ENCODE measurements at regions not wholly inside any gene's neighbourhood (a gene's known extent, or its start where the extent isn't known, plus 50 kb on each side); places are given as distances from the start of the nearest gene placed in this dataset.
"Not testable (repeated sequence)": the region's sequence is repeated elsewhere in the genome, so short reads cannot be mapped to it uniquely, and the experiment has no call there.

DNA sequence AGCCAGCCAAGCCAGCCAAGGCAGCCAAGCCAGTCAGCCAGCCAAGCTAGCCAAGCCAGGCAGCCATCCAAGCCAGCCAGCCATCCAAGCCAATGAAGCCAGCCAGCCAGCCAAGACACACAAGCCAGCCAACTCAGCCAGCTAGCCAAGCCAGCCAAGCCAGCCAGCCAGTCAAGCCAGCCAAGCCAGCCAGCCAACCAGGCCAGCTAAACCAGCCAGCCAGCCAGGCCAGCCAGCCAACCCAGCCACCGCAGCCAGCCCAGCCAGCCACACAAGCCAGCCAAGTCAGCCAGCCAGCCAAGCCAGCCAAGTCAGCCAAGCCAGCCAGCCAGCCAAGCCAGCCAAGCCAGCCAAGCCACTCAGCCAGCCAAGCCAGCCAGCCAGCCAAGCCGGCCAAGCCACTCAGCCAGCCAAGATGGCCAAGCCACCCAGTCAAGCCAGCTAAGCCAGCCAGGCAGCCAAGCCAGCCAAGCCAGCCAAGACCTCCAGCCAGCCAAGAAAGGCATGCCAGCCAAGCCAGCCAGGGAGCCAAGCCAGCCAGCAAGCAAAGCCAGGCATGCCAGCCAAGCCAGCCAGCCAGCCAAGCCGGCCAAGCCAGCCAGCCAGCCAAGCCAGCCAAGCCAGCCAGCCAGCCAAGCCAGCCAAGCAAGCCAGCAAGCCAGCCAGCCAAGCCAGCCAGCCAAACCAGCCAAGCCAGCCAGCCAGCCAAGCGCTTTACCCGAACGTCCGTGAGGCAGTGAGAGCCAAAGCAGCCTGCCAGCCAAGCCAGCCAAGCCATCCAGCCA, 335.7 kb upstream of the PLGLB2 start:
- not testable (repeated sequence) for DNase-seq (ENCODE audit: low read depth); H3K4me3 ChIP-seq (ENCODE audit: low read depth, low read length)

GRCh38 chr2:87414331-87414730, 333.6 kb upstream of the PLGLB2 start:
- H3K4me3 ChIP-seq (ENCODE audit: low read depth, low read length); DNase-seq (ENCODE audit: low read depth): not testable (repeated sequence)

GRCh38 chr2:87414795-87415570, 332.9 kb upstream of the PLGLB2 start:
- DNase-seq (ENCODE audit: low read depth); H3K4me3 ChIP-seq (ENCODE audit: low read depth, low read length): not testable (repeated sequence)

GRCh38 chr2:87415586-87416265, 332.2 kb upstream of the PLGLB2 start:
- H3K4me3 ChIP-seq (ENCODE audit: low read depth, low read length): not testable (repeated sequence)

GRCh38 chr2:87416266-87416592, 331.7 kb upstream of the PLGLB2 start:
- H3K4me3 ChIP-seq (ENCODE audit: low read depth, low read length); DNase-seq (ENCODE audit: low read depth): not testable (repeated sequence)

More at GRCh38 chr2:87415586-87416265, 332.2 kb upstream of the PLGLB2 start:
- not testable (repeated sequence) for DNase-seq (ENCODE audit: low read depth)

DNA sequence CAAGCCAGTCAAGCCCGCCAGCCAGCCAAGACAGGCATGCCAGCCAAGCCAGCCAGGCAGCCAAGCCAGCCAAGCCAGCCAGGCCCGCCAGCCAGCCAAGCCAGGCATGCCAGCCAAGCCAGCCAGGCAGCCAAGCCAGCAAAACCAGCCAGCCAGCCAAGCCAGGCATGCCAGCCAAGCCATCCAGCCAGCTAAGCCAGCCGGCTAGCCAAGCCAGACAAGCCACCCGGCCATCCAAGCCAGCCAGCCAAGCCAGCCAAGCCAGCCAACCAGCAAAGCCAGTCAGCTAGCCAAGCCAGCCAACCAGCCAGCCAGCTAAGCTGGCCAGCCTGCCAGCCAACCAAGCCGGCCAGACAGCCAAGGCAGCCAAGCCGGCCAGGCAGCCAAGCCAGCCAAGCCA, 330.7 kb upstream of the PLGLB2 start:
- not testable (repeated sequence) for H3K4me3 ChIP-seq (ENCODE audit: low read depth, low read length); DNase-seq (ENCODE audit: low read depth)

DNA sequence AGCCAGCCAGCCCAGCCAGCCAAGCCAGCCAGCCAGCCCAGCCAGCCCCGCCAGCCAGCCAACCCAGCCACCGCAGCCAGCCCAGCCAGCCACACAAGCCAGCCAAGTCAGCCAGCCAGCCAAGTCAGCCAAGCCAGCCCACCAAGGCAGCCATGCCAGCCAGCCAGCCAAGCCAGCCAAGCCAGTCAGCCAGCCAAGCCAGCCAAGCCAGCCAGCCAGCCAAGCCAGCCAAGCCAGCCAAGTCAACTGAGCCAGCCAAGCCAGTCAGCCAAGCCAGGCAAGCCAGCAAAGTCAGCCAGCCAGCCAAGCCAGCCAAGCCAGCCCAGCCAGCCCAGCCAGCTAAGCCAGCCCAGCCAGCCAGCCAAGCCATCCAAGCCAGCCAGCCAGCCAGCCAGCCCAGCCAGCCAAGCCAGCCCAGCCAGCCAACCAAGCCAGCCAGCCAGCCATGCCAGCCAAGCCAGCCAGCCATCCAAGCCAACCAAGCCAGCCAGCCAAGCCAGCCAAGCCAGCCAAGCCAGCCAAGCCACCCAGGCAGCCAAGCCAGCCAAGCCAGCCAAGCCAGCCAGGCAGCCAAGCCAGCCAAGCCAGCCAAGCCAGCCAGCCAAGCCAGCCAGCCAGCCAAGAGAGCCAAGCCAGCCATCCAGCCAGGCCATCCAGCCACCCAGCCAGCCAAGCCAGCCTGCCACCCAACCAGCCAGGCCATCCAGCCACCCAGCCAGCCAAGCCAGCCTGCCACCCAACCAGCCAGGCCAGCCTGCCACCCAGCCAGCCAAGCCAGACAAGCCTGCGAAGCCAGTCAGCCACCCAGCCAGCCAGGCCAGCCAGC, 329.9 kb upstream of the PLGLB2 start:
- not testable (repeated sequence) for H3K4me3 ChIP-seq (ENCODE audit: low read depth, low read length); DNase-seq (ENCODE audit: low read depth)

DNA sequence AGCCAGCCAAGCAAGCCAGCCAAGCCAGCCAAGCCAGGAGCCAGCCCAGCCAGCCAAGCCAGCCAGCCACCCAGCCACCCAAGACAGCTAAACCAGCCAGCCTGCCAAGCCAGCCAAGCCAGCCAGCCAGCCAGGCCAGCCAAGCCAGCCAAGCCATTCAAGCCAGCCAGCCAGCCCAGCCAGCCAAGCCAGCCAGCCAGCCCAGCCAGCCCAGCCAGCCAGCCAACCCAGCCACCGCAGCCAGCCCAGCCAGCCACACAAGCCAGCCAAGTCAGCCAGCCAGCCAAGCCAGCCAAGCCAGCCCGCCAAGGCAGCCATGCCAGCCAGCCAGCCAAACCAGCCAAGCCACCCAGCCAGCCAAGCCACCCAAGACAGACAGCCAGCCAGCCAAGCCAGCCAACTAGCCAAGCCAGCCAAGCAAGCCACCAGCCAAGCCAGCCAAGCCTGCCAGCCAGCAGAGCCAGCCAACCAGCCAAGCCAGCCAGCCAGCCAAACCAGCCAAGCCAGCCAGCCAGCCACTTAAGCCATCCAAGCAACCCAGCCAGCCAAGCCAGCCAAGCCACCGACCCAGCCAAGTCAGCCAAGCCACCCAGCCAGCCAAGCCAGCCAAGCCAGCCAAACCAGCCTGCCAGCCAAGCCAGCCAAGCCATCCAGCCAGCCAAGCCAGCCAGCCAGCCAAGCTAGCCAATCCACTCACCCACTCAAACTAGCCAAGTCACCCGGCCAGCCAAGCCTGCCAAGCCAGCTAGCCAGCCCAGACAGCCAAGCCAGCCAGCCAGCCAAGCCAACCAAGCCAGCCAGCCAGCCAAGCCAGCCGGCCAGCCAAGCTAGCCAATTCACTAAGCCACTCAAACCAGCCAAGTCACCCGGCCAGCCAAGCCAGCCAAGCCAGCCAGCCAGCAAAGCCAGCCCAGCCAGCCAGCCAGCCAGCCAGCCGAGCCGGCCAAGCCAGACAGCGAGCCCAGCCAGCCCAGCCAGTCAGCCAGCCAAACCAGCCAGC, 328.8 kb upstream of the PLGLB2 start:
- not testable (repeated sequence) for DNase-seq (ENCODE audit: low read depth)

DNA sequence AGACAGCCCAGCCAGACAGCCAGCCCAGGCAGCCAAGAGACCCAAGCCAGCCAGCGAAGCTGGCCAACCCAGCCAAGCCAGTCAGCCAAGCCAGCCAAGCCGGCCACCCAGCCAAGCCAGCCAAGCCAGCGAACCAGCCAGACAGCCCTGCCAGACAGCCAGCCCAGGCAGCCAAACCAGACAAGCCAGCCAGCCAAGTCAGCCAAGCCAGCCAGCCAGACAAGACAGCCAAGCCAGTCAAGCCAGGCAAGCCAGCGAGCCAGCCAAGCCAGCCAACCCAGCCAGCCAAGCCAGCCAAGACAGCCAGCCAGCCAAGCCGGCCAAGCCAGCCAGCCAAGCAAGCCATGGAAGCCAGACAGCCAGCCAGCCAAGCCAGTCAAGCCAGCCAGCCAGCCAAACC, 327.9 kb upstream of the PLGLB2 start:
- not testable (repeated sequence) for DNase-seq (ENCODE audit: low read depth); H3K4me3 ChIP-seq (ENCODE audit: low read depth, low read length)

More for the DNA sequence above, 328.8 kb upstream of the PLGLB2 start:
- H3K4me3 ChIP-seq (ENCODE audit: low read depth, low read length): not testable (repeated sequence)

GRCh38 chr2:87420954-87421353, 326.9 kb upstream of the PLGLB2 start:
- not testable (repeated sequence) for DNase-seq (ENCODE audit: low read depth); H3K4me3 ChIP-seq (ENCODE audit: low read depth, low read length)

DNA sequence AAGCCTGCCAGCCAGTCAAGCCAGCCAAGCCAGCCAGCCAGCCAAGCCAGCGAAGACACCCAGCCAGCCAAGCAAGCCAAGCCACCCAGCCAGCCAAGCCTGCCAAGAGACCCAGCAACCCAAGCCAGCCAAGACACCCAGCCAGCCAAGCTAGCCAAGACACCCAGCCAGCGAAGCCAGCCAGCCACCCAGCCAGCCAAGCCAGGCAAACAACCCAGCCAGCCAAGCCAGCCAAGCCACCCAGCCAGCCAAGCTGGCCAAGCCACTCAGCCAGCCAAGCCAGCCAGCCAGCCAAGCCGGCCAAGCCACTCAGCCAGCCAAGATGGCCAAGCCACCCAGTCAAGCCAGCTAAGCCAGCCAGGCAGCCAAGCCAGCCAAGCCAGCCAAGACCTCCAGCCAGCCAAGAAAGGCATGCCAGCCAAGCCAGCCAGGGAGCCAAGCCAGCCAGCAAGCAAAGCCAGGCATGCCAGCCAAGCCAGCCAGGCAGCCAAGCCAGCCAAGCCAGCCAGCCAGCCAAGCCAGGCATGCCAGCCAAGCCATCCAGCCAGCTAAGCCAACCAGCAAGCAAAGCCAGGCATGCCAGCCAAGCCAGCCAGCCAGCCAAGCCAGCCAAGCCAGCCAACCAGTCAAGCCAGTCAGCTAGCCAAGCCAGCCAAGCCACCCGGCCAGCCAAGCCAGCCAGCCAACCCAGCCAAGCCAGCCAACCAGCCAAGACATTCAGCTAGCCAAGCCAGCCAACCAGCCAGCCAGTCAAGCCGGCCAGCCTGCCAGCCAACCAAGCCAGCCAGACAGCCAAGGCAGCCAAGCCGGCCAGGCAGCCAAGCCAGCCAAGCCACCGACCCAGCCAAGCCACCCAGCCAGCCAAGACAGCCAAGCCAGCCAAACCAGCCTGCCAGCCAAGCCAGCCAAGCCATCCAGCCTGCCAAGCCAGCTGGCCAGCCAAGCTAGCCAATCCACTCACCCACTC, 323.8 kb upstream of the PLGLB2 start:
- not testable (repeated sequence) for DNase-seq (ENCODE audit: low read depth); H3K4me3 ChIP-seq (ENCODE audit: low read depth, low read length)

- not testable (repeated sequence) for H3K4me3 ChIP-seq (ENCODE audit: low read depth, low read length); DNase-seq (ENCODE audit: low read depth)
These were observed 323.1 kb upstream of the PLGLB2 start for GRCh38 chr2:87424763-87425154.

- DNase-seq (ENCODE audit: low read depth); H3K4me3 ChIP-seq (ENCODE audit: low read depth, low read length): not testable (repeated sequence)
These were observed 322.7 kb upstream of the PLGLB2 start for GRCh38 chr2:87425191-87425590.

DNA sequence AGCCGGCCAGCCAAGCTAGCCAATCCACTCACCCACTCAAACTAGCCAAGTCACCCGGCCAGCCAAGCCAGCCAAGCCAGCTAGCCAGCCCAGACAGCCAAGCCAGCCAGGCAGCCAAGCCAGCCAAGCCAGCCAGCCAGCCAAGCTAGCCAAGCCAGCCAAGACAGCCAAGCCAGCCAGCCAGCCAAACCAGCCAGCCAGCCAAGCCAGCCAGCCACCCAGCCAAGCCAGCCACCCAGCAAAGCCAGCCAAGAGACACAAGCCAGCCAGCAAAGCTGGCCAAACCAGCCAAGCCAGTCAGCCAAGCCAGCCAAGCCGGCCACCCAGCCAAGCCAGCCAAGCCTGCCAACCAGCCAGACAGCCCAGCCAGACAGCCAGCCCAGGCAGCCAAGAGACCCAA, 322.2 kb upstream of the PLGLB2 start:
- not testable (repeated sequence) for H3K4me3 ChIP-seq (ENCODE audit: low read depth, low read length); DNase-seq (ENCODE audit: low read depth)

GRCh38 chr2:87428452-87429130, 319.3 kb upstream of the PLGLB2 start:
- H3K4me3 ChIP-seq (ENCODE audit: low read depth, low read length); DNase-seq (ENCODE audit: low read depth): not testable (repeated sequence)
